ENCODE measurements at regions not wholly inside any gene's neighbourhood (a gene's known extent, or its start where the extent isn't known, plus 50 kb on each side); places are given as distances from the start of the nearest gene placed in this dataset.

- TF ChIP-seq HNF4A (conservative IDR thresholded peaks at IDR 0.05) (no peak), TAF1 (conservative IDR thresholded peaks at IDR 0.05) (no peak), SP1 (IDR thresholded peaks at IDR 0.05) (no peak), YY1 (IDR thresholded peaks at IDR 0.05) (no peak), JUND (IDR thresholded peaks at IDR 0.05) (no peak), GABPA (IDR thresholded peaks at IDR 0.05 in 1 of 2, conservative IDR thresholded peaks at IDR 0.05 in 1 of 2) (no peak)
- TF ChIP-seq, protein P1, sequence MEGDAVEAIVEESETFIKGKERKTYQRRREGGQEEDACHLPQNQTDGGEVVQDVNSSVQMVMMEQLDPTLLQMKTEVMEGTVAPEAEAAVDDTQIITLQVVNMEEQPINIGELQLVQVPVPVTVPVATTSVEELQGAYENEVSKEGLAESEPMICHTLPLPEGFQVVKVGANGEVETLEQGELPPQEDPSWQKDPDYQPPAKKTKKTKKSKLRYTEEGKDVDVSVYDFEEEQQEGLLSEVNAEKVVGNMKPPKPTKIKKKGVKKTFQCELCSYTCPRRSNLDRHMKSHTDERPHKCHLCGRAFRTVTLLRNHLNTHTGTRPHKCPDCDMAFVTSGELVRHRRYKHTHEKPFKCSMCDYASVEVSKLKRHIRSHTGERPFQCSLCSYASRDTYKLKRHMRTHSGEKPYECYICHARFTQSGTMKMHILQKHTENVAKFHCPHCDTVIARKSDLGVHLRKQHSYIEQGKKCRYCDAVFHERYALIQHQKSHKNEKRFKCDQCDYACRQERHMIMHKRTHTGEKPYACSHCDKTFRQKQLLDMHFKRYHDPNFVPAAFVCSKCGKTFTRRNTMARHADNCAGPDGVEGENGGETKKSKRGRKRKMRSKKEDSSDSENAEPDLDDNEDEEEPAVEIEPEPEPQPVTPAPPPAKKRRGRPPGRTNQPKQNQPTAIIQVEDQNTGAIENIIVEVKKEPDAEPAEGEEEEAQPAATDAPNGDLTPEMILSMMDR (IDR thresholded peaks at IDR 0.05; ENCODE audit: low read depth, low read length, missing input control), result no peak
Measured at GRCh38 chr1:4495809-4496208, 158.6 kb upstream of the AJAP1 start.
